Vagina (tissue), 2 donors: ENCODE measurements at regions not wholly inside any gene's neighbourhood (a gene's known extent, or its start where the extent isn't known, plus 50 kb on each side); places are given as distances from the start of the nearest gene placed in this dataset.

Experiments
- CTCF ChIP-seq, 3 experiments: fragments of 450-650 bp in 2 of 3; fragments of 200-600 bp in 1 of 3; sonication (generic) in 1 of 3; IDR thresholded peaks; one replicate each; pipeline ENCODE4 v1.5.1; 2017 to 2019; ENCODE audit warnings: antibody characterized with exemption in 3 of 3, mild to moderate bottlenecking in 2 of 3, moderate library complexity in 2 of 3
- POLR2A ChIP-seq, 2 donors: fragments of 450-650 bp; IDR thresholded peaks; one replicate each; pipeline ENCODE4 v1.6.1; 2017; ENCODE audit warnings: antibody characterized with exemption in 2 of 2, mild to moderate bottlenecking in 2 of 2, moderate library complexity in 2 of 2

GRCh38 chr6:793261-793660 lies 100.3 kb upstream of the EXOC2 start:
- TF ChIP-seq POLR2A (IDR thresholded peaks at IDR 0.05) (no peak), CTCF (IDR thresholded peaks at IDR 0.05) (no peak)
